ENCODE measurements at regions not wholly inside any gene's neighbourhood (a gene's known extent, or its start where the extent isn't known, plus 50 kb on each side); places are given as distances from the start of the nearest gene placed in this dataset.

- TF ChIP-seq, protein P1, sequence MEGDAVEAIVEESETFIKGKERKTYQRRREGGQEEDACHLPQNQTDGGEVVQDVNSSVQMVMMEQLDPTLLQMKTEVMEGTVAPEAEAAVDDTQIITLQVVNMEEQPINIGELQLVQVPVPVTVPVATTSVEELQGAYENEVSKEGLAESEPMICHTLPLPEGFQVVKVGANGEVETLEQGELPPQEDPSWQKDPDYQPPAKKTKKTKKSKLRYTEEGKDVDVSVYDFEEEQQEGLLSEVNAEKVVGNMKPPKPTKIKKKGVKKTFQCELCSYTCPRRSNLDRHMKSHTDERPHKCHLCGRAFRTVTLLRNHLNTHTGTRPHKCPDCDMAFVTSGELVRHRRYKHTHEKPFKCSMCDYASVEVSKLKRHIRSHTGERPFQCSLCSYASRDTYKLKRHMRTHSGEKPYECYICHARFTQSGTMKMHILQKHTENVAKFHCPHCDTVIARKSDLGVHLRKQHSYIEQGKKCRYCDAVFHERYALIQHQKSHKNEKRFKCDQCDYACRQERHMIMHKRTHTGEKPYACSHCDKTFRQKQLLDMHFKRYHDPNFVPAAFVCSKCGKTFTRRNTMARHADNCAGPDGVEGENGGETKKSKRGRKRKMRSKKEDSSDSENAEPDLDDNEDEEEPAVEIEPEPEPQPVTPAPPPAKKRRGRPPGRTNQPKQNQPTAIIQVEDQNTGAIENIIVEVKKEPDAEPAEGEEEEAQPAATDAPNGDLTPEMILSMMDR (conservative IDR thresholded peaks at IDR 0.05; ENCODE audit: low read length): no peak
- TF ChIP-seq EZH2phosphoT487 (IDR thresholded peaks at IDR 0.05; ENCODE audit: borderline replicate concordance): no peak
Observed at GRCh38 chr3:194251007-194251406, 100.1 kb downstream of the CPN2 start.

All from Loucy (cell line).